IPS-NIHi11 (cell line): ENCODE measurements at regions not wholly inside any gene's neighbourhood (a gene's known extent, or its start where the extent isn't known, plus 50 kb on each side); places are given as distances from the start of the nearest gene placed in this dataset.
"Not testable (repeated sequence)": the region's sequence is repeated elsewhere in the genome, so short reads cannot be mapped to it uniquely, and the experiment has no call there.

ENCODE experiments used
- DNase-seq: peaks from one replicate; pipeline ENCODE4 v3.0.0; 2012; ENCODE audit warnings: mixed read lengths, low spot score

DNA sequence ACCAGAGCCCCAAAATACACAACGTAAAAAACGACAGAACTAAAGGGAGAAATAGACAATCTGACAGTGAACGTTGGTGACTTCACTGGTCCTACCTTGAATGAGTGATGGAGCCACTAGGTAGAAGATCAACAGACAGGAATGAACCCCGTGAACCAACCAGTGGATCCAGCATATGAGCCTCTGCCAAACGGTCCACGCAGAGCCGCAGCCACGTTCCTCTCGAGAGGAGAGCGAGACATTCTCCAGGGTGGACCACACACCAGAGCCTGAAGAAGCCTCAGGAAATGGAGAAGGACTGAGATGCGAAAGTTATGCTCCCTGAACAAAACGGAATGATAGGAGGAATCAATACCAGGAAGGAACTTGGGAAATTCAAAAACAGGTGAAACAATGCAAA, 178.4 kb downstream of the RTP5 start:
- no peak for DNase-seq

- no peak for DNase-seq
Measured at GRCh38 chr2:242048479-242048878, 178.9 kb downstream of the RTP5 start.

GRCh38 chr2:242049492-242049891, 180.0 kb downstream of the RTP5 start:
- DNase-seq, result not testable (repeated sequence)

DNA sequence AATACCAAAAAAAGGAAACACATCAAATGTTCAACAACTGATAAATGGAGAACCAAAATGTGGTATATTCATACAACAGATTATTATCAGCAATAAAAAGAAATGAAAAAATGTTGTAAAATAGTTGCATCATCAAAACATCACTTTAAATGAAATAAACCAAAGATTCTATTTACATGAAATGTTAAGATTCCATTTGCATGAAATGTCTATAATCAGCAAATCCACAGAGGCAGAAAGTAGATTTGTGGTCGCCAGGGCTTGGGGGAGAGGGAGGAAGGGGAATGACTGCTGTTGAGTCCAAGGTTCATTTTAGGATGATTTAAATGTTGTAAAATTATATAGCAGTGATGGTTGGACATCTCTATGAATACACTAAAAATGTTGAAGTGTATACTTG, 181.9 kb downstream of the RTP5 start:
- no peak for DNase-seq

DNA sequence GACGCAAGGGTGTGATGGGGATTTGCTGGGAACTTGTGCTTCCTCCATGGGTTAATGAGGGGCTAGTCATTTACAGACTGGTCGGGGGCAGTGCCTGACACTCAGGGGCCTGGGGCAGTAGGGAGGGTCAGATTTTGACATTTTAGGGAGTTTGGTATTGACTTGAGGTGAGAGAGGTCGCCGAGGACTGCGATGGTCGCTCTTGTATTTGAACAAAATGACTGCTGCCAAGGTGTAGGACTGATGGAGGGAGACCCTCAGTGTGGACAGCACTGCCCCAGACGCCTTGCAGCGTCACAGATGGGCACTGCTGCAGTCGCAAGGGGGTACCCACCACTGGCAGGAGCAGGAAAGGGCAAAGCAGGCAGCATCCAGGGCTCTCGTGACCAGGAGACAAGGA, 182.9 kb downstream of the RTP5 start:
- DNase-seq, result no peak

- DNase-seq, result no peak
Measured at GRCh38 chr2:242053921-242054320, 184.4 kb downstream of the RTP5 start.

DNA sequence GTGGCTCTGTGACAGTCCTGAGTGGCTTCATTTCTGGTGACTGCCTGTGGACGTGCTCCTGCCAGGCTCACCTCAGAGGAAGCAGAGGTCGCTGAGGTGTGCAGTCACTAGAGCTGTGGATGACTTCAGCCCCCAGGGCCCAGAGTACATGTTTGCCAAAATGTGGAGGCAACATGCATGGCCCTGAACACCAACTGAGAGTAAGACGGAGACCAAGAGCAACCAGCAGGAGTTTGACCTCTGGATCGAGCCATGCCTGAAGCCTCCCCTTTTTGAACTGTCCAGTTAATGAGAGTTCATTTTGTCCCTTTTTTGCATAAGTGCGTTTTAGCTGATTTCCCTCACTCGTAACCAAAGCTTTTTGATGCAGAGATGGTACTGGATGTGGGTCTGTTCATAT, 184.9 kb downstream of the RTP5 start:
- DNase-seq, result no peak

DNA sequence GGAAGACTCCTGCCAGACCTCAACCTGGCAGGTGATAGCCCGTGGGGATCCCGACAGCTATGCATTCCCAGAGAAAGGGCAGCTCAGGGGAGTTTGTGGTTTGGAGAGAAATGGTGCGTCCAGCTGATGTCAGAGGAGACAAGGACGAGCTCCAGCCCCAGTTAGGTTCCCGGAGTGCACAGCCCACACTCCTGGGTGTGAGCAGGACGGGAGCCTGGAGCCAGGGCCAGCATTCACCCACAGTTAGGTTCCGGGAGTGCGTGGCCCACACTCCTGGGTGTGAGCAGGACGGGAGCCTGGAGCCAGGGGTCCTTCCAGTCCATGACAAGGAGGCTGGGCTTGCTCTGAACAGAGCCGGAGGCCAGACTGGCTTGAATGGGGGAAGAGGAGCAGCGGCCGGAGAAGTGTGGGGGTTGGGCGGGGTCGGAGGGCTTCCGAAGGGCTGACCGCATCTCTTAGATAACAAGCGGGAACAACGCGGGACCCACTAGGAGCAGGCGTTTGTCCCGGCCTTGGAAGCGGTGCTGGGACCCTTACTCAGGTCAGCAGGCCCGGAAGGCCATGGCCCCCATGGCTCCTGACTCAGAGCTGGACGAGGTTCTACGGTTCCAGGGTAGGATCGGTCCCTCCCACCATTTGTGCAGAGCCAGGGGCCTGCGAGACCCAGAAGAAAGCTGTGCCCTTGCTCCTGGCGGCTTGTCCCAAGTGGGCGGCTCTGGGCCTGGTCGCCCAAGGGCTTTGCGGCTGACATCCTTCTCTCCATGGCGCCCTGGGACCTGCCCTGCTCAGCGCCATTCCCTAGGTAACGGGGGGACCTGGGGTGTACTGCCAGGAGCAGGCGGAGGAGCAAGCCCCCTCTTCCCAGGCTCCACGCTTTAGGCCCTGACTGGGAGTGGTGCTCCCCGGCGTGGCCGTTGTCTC, 185.6 kb downstream of the RTP5 start:
- no peak for DNase-seq

- no peak for DNase-seq
Measured at GRCh38 chr2:242056026-242056425, 186.5 kb downstream of the RTP5 start.

GRCh38 chr2:242056785-242057184, 187.3 kb downstream of the RTP5 start:
- DNase-seq, result no peak

- DNase-seq, result no peak
Measured at GRCh38 chr2:242057379-242058040, 188.0 kb downstream of the RTP5 start.

- DNase-seq, result no peak
Measured at GRCh38 chr2:242058116-242058680, 188.7 kb downstream of the RTP5 start.

DNA sequence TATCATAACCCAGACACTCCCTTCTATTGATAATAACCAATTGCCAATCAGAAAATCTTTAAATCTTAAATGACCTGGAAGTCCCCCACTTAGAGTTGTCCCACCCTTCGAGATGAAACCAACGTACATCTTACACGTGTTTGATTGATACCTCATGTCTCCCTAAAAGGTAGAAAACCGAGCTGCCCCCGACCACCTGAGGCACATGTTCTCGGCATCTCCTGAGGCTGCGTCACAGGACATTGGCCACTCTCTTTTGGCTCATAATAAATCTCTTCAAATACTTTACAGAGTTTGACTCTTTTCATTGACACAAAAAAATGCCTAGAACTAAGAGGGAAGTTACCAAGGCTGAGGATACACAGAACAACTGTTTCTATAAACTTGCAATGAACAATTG, 190.0 kb downstream of the RTP5 start:
- no peak for DNase-seq

- DNase-seq, result no peak
Measured at GRCh38 chr2:242060212-242060835, 190.8 kb downstream of the RTP5 start.

GRCh38 chr2:242061930-242062329, 192.4 kb downstream of the RTP5 start:
- not testable (repeated sequence) for DNase-seq

DNA sequence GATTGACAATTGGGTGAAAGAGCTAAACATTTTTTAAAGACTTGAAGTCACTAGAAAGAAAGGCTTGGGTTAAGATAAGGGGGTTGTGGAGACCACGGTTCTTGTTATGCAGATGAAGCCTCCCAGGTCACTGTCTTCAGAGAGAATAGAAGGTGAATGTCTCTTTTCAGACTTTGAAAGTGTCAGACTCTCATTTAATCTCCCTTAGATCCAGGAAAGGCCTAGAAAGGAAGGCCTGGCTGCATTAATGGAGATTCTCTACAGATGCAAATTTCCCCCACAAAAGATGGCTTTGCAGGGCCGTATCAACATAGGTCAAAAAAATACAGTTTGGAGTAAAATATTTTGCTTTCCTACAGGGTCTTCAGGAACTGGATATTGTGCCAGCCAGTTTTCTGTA, 193.9 kb downstream of the RTP5 start:
- DNase-seq, result no peak

GRCh38 chr2:242063850-242064249, 194.3 kb downstream of the RTP5 start:
- DNase-seq, result no peak

GRCh38 chr2:242064364-242065250, 195.1 kb downstream of the RTP5 start:
- no peak for DNase-seq

DNA sequence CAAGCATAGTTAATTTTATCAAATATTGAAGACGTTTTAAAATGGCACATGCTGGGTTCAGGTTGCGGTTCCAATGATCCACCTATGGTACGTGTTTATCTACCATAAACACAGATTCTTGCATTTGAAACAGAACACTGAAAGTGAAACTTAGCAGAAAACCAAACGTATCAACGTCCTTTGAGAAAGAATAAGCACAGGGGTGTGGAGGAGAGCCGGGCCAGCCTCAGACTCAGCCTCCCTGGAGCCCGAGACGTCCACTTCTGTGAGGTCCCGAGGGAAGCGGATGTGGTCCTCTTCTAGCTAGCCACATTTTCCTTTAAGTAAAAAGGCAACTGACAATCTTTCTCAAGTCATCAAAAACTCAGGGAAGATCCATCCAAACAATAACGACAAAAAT, 195.9 kb downstream of the RTP5 start:
- no peak for DNase-seq

GRCh38 chr2:242069018-242069417, 199.5 kb downstream of the RTP5 start:
- no peak for DNase-seq

DNA sequence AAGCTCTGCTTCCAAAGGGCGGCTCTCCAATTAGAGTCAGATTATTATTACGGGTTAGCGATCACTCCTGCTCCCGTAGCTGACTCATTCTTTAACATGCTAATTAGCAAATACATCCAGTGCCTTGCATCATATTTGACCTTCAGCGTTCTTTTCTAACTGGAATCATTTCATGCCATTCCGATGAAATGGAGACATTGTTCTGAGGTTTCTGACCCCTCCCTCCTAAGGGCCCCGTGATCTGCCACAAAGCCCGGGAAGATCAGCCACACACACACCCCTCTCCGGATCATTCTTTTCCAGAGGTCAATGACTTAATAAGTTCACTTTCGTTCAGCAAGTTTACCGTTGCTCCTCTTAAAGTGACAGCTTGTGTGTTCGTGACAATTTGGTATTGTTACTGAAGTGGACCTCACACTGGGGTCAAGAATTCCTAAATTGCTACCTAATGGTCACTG, 200.4 kb downstream of the RTP5 start:
- not testable (repeated sequence) for DNase-seq
